ENCODE measurements at regions not wholly inside any gene's neighbourhood (a gene's known extent, or its start where the extent isn't known, plus 50 kb on each side); places are given as distances from the start of the nearest gene placed in this dataset.

- TF ChIP-seq USF1 (IDR thresholded peaks at IDR 0.05; ENCODE audit: borderline replicate concordance, extremely low read length, insufficient read depth, low read depth, low read length), result no peak
Observed at GRCh38 chr3:59254433-59254832, 204.6 kb upstream of the CFAP20DC start (continued).

GRCh38 chr3:59253523-59253922 is 203.7 kb upstream of the CFAP20DC start:
- Histone ChIP-seq H4K20me1 (ENCODE audit: control insufficient read depth, insufficient read depth) (no peaks in the 10 kb centered on the region), H2AFZ (ENCODE audit: control insufficient read depth, low read depth, low read length) (no peak overlapping the region), H3K4me1 (ENCODE audit: control insufficient read depth, insufficient read depth, low read length) (no peaks in the 10 kb centered on the region), H3K4me2 (ENCODE audit: control insufficient read depth, insufficient read depth) (no peak overlapping the region), H3K36me3 (ENCODE audit: control insufficient read depth in 2 of 2, insufficient read depth in 2 of 2, low read length in 1 of 2) (no peaks in the 10 kb centered on the region), H3K9ac (ENCODE audit: control insufficient read depth, insufficient read depth, low read length) (no peak overlapping the region), H3K27me3 (replicated peaks in 1 of 2; ENCODE audit: control insufficient read depth in 2 of 2, insufficient read depth in 2 of 2, low read length in 1 of 2) (no peaks in the 10 kb centered on the region), H3K4me3 (no peak overlapping the region), H3K27ac (ENCODE audit: control insufficient read depth, insufficient read depth) (no peak overlapping the region), H3K9me3 (replicated peaks; ENCODE audit: control insufficient read depth, insufficient read depth, low read length) (peaks cover 4% of the 10 kb centered on the region; the same call in 2 of the 3 replicates), H3K79me2 (ENCODE audit: control insufficient read depth, insufficient read depth, low read length) (no peaks in the 10 kb centered on the region)
- in situ Hi-C loops (cut with MboI), result no loop called here
- ChIA-PET POLR2A (no interaction called here), CTCF (no interaction called here), RAD21 (ENCODE audit: unreplicated experiment) (interaction anchor here (1.2 kb wide), 1 partner anchor 41 kb away, joined by 3 read pairs; no protein-coding TSS in a partner anchor), SMC1A (ENCODE audit: uncharacterized antibody, unreplicated experiment) (interaction anchor here (0.6 to 1.1 kb wide), 2 partner anchors 9 to 209 kb away, joined by 3 to 5 read pairs; no protein-coding TSS in a partner anchor)
- ATAC-seq (no peak), DNase-seq (ENCODE audit: low read depth, low spot score) (no peak), FAIRE-seq (no peak)
- no TSS peak for BruUV-seq (replicated peaks)
- 22% methylated on average over 2 of the region's 2 CpGs for WGBS (ENCODE audit: insufficient coverage, insufficient replicate concordance, low lambda C conversion rate, missing lambda C conversion rate)
- TF ChIP-seq HDGF (IDR thresholded peaks at IDR 0.05) (no peak), CBFB (IDR thresholded peaks at IDR 0.05; ENCODE audit: low read depth) (no peak), ATF3 (IDR thresholded peaks at IDR 0.05; ENCODE audit: borderline replicate concordance, extremely low read depth, low read depth, low read length) (no peak)
- intact Hi-C loops (cut with micrococcal nuclease; ENCODE audit: unreplicated experiment), result no loop called here
